ENCODE measurements at regions not wholly inside any gene's neighbourhood (a gene's known extent, or its start where the extent isn't known, plus 50 kb on each side); places are given as distances from the start of the nearest gene placed in this dataset.
"Not testable (repeated sequence)": the region's sequence is repeated elsewhere in the genome, so short reads cannot be mapped to it uniquely, and the experiment has no call there.

DNA sequence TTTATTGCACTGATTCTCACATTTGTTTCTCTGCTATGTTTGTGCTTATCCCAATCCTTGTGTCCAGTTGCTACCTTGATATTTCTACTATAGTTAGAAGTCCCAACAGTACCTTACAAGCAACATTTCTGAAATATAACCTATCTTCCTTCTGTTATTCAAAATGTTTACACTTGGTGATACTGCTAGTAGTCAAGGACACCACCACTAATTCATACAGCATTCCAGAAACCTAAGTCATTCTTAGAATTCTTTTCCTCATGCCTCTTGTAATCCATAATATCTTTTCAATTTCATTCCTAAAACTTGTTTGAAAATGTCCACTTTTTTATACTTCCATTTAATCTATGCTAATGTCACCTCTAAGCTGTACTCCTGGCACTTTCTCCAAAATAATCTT is 2132.1 kb downstream of the NCAM2 start:
- no peak for DNase-seq

DNA sequence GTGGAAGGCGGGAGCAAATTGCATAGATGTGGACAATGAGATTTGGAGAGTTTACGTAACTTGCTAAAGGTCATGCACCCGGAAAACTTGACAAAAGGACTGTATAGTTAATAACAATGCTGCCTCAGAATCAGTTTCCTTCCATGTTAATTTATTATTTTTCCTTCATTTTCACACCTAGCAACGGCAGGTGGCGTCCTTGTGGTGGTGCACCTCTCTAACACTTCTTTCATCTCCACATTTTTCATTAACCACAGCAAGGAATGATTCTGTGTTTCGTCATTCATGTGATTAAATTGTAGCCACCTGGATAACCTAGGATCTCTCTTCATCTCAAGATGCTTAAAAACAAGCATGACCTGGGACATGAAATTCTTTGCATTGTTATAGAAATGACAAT is 2133.0 kb downstream of the NCAM2 start:
- no peak for DNase-seq

DNA sequence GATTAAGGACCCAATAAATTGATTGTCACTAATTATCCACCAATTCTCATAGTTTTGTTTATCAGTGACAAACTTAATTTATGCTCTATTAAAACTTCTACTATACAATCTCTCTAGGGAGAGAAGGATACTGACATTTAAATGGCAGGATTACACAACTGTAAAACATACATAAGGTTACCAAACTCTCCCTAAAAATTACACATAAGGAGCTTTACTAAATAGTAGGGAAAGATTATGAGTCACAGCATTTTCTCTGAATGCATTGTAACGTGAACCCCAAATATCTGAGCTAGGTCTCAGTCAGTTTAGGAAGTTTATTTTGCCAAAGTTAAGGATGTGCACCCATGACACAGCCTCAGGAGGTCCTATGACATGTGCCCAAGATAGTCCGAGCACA is 2140.6 kb downstream of the NCAM2 start:
- no peak for DNase-seq

DNA sequence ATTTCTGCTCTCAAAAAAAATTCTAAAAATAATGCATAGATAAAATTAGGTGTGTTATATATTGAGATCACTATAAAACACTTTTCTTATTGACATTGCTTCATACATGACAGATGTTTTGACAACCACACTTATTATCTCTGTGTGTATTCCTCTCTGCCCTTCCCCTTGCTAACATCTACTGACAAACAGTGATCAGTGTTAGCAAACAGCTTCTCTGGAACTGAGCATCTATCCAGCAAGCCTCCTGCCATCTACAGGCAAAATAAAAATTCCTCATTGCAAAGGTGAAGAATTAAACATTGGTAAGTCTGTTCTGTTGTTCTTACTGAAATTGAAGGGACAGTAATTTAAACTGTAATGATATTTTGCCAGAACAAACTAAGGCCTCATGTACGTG is 2153.9 kb downstream of the NCAM2 start:
- no peak for DNase-seq

DNA sequence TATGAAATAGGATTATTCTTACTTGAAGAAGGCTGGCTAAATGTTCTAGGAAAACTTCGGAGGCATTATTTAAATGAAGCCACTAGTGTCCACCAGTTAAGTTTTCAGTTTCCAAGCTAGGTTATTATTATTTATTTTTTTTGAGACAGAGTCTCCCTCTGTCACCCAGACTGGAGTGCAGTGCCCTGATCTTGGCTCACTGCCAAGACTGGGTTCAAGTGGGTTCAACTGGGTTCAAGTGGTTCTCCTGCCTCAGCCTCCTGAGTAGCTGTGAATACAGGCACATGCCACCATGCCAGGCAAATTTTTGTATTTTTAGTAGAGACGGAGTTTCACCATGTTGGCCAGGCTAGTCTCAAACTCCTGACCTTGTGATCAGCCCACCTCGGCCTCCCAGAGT is 2155.6 kb downstream of the NCAM2 start:
- not testable (repeated sequence) for DNase-seq

DNA sequence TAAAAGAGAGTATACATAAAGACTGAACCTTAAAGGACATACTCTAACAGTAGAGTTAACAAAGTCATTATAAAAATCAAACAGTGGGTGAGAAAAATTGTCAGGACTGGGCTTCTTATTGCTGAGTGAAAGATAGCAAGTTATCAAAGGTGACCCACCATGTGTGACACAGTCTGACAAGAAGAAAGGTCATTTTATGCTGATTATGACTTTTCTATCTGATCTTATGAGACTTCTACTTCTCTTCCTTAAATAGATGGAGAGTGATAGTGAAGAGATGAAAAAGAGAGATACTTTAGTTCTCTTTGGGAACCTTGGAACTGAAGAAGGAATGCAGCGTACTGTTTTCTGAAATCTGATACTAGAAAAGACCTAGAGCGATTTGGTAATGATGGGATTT is 2157.1 kb downstream of the NCAM2 start:
- DNase-seq: no peak

DNA sequence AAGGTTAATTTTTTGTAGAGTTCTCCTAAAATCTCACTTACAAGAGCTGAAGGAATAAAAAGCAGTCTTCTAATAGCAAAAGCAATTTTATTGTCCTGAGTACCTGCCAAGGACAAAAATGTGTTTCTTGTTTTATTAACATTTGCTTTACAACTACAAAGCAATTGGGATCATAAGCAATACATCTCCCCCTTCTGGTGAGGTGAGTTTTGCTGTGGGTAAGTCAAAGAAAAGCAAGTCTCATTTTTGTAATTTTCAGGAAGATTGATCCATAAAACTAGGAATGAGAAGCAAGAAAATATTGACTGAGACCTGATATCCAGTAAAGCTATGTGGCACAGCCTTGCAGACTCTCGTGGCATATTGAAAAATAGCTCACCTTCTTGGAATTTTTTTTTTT is 2162.7 kb downstream of the NCAM2 start:
- DNase-seq: no peak

DNA sequence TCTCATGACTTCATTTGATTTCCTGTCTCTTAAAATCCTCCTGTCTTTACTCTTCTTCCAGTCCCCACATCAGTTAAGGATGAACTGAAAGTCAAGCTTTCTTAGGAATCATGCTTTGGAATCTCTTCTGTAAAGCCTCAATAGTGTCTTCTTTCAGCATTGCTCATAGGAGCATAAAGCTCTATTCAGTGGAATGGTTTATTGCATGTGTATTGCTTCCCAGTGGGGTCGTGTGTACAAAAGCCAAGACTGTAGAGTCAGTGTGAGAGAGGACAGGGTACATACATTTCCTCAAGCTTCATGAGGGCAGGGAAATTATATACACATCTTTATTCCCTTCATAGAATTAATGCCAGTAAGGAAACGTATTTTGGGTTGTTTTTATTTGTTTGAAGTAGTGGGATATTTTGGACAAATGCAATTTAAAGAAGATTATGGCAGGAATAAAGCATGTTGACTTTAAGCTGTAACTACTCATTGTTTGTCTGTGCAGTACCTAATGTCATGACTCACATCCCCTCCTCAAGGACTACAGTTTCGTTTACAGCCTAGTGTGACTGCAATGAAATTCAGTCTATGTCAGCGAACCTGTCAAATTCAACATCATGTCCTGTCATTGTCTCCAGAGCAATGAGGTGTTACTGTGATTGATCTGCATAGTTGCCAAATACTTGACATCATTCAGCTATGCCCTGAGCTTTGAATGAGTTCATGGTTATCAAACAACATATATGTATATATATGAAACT is 2164.2 kb downstream of the NCAM2 start:
- DNase-seq: no peak

Measured in bone marrow (tissue), 2 donors.